ENCODE measurements at regions not wholly inside any gene's neighbourhood (a gene's known extent, or its start where the extent isn't known, plus 50 kb on each side); places are given as distances from the start of the nearest gene placed in this dataset.

- Histone ChIP-seq H3K4me3 (no peak overlapping the region), H3K9me3 (no peaks in the 10 kb centered on the region), H3K4me1 (no peaks in the 10 kb centered on the region), H3K4me2 (no peak overlapping the region), H3K27ac (no peak overlapping the region)
- ChIA-PET POLR2A (no interaction called here), CTCF (no interaction called here)
- DNase-seq (ENCODE audit: low read depth in 1 of 2, low spot score in 1 of 2) (no peak), FAIRE-seq (no peak), ATAC-seq (no peak)
- TF ChIP-seq SMC3 (IDR thresholded peaks at IDR 0.05) (no peak), BCL3 (IDR thresholded peaks at IDR 0.05) (no peak), HDAC2 (IDR thresholded peaks at IDR 0.05) (no peak), RNF2 (IDR thresholded peaks at IDR 0.05; ENCODE audit: borderline replicate concordance, low read depth) (no peak), NFE2L2 (conservative IDR thresholded peaks at IDR 0.05; ENCODE audit: low read length) (no peak), HMGXB4 (CRISPR knock-in tag; IDR thresholded peaks at IDR 0.05; ENCODE audit: borderline replicate concordance) (no peak), JUN (IDR thresholded peaks at IDR 0.05) (no peak), TFCP2L1 (CRISPR knock-in tag; IDR thresholded peaks at IDR 0.05) (no peak), ZNF302 (CRISPR knock-in tag; IDR thresholded peaks at IDR 0.05) (no peak)
- WGBS (ENCODE audit: missing lambda C conversion rate): 3% methylated on average over 2 of the region's 2 CpGs
Observed at GRCh38 chr16:77067900-77068299, 123.1 kb upstream of the MON1B start.

- Histone ChIP-seq H3K4me1 (no peaks in the 10 kb centered on the region), H3K4me2 (no peak overlapping the region), H3K9me3 (no peaks in the 10 kb centered on the region), H3K27ac (no peak overlapping the region), H3K4me3 (no peak overlapping the region)
- 16% methylated on average over 1 of the region's 1 CpG for WGBS (ENCODE audit: missing lambda C conversion rate)
- TF ChIP-seq MAX (IDR thresholded peaks at IDR 0.05) (no peak), GATA3 (IDR thresholded peaks at IDR 0.05; ENCODE audit: borderline replicate concordance) (no peak), NFE2L2 (conservative IDR thresholded peaks at IDR 0.05; ENCODE audit: low read length) (no peak), KDM1A (IDR thresholded peaks at IDR 0.05; ENCODE audit: low read depth) (no peak), EP300 (IDR thresholded peaks at IDR 0.05) (no peak), HOXB5 (CRISPR knock-in tag; IDR thresholded peaks at IDR 0.05) (no peak), CBX2 (IDR thresholded peaks at IDR 0.05; ENCODE audit: borderline replicate concordance, low read depth) (no peak), KDM5A (IDR thresholded peaks at IDR 0.05) (no peak), JUNB (IDR thresholded peaks at IDR 0.05) (no peak), HDAC2 (IDR thresholded peaks at IDR 0.05) (no peak), FOSB (CRISPR knock-in tag; IDR thresholded peaks at IDR 0.05) (no peak), ZNF302 (CRISPR knock-in tag; IDR thresholded peaks at IDR 0.05) (no peak), PHF8 (IDR thresholded peaks at IDR 0.05; ENCODE audit: borderline replicate concordance, low read depth) (no peak), BCL3 (IDR thresholded peaks at IDR 0.05) (no peak), NPAS2 (CRISPR knock-in tag; IDR thresholded peaks at IDR 0.05; ENCODE audit: borderline replicate concordance) (no peak), PBX3 (IDR thresholded peaks at IDR 0.05) (no peak)
- ATAC-seq: no peak
- ChIA-PET CTCF (no interaction called here), POLR2A (no interaction called here)
- no peak for FAIRE-seq
- no peak for DNase-seq (ENCODE audit: low read depth in 1 of 2, low spot score in 1 of 2)
Observed at GRCh38 chr16:77068402-77068801, 122.6 kb upstream of the MON1B start.

Data from A549 (cell line).